PC-9 (cell line): ENCODE measurements at regions not wholly inside any gene's neighbourhood (a gene's known extent, or its start where the extent isn't known, plus 50 kb on each side); places are given as distances from the start of the nearest gene placed in this dataset.

Experiments
- CTCF ChIP-seq: fragments of 200-600 bp; sonication (generic); conservative IDR thresholded peaks from 2 replicates; pipeline ENCODE4 v1.6.1; 2017; ENCODE audit warnings: mixed run types, antibody characterized with exemption, mild to moderate bottlenecking, moderate library complexity
- EZH2 ChIP-seq: fragments of 200-600 bp; sonication (generic); IDR thresholded peaks from 2 replicates; pipeline ENCODE4 v1.8.0; 2017; ENCODE audit warnings: antibody characterized with exemption, low read depth

- TF ChIP-seq CTCF (no peak), EZH2 (no peak)
These were observed 613.2 kb upstream of the NOX3 start for GRCh38 chr6:156068881-156069280.
